Skeletal muscle satellite cell (primary cell): ENCODE measurements at regions not wholly inside any gene's neighbourhood (a gene's known extent, or its start where the extent isn't known, plus 50 kb on each side); places are given as distances from the start of the nearest gene placed in this dataset.

ENCODE experiments used
- H3K27me3 ChIP-seq: 2 replicates; pipeline ENCODE4 v1.7.0; 2013; ENCODE audit warnings: low read length; ENCODE audit not compliant: control insufficient read depth, insufficient read depth
- H3K36me3 ChIP-seq: 2 replicates; pipeline ENCODE4 v1.7.0; 2013; ENCODE audit warnings: mild to moderate bottlenecking, control low read depth, low read length; ENCODE audit not compliant: insufficient read depth
- H3K4me1 ChIP-seq: 2 replicates; pipeline ENCODE4 v1.7.0; 2013; ENCODE audit warnings: low read length; ENCODE audit not compliant: control insufficient read depth, insufficient read depth
- H3K4me2 ChIP-seq: 2 replicates; pipeline ENCODE4 v1.7.0; 2013; ENCODE audit warnings: mild to moderate bottlenecking, low read length
- H3K4me3 ChIP-seq: 2 replicates; pipeline ENCODE4 v1.7.0; 2013; ENCODE audit warnings: low read length
- H3K9ac ChIP-seq: 2 replicates; pipeline ENCODE4 v1.7.0; 2013; ENCODE audit warnings: mild to moderate bottlenecking, low read depth, low read length, moderate library complexity
- H3K9me3 ChIP-seq: replicated peaks from 2 replicates; pipeline ENCODE4 v1.7.0; 2013; ENCODE audit warnings: mild to moderate bottlenecking, control low read depth, low read length

- H3K27me3 ChIP-seq: no peaks in the 10 kb centered on the region
- H3K4me1 ChIP-seq: peaks cover 52% of the 10 kb centered on the region
Measured at GRCh38 chr5:93072831-93073459, 508.1 kb downstream of the NR2F1-AS1 start.

GRCh38 chr5:93071710-93072109, 509.3 kb downstream of the NR2F1-AS1 start:
- H3K9ac ChIP-seq: no peak overlapping the region
- H3K4me2 ChIP-seq: no peak overlapping the region
- H3K27me3 ChIP-seq: no peaks in the 10 kb centered on the region
- no peaks in the 10 kb centered on the region for H3K9me3 ChIP-seq
- peaks cover 39% of the 10 kb centered on the region for H3K4me1 ChIP-seq
- H3K4me3 ChIP-seq: no peak overlapping the region
- no peaks in the 10 kb centered on the region for H3K36me3 ChIP-seq

More at GRCh38 chr5:93072831-93073459, 508.1 kb downstream of the NR2F1-AS1 start:
- no peaks in the 10 kb centered on the region for H3K9me3 ChIP-seq
- no peaks in the 10 kb centered on the region for H3K36me3 ChIP-seq
- H3K4me2 ChIP-seq: no peak overlapping the region
- H3K9ac ChIP-seq: peak overlapping the region; percentile 42
- H3K4me3 ChIP-seq: peak overlapping the region; percentile 8

- H3K9ac ChIP-seq: no peak overlapping the region
- H3K4me1 ChIP-seq: peaks cover 32% of the 10 kb centered on the region
- H3K9me3 ChIP-seq: no peaks in the 10 kb centered on the region
- H3K36me3 ChIP-seq: no peaks in the 10 kb centered on the region
- no peaks in the 10 kb centered on the region for H3K27me3 ChIP-seq
- H3K4me2 ChIP-seq: no peak overlapping the region
- H3K4me3 ChIP-seq: no peak overlapping the region
Measured at GRCh38 chr5:93070938-93071337, 510.1 kb downstream of the NR2F1-AS1 start.

- Histone ChIP-seq H3K4me3 (no peak overlapping the region), H3K36me3 (no peaks in the 10 kb centered on the region), H3K9ac (no peak overlapping the region), H3K27me3 (no peaks in the 10 kb centered on the region), H3K4me2 (no peak overlapping the region), H3K9me3 (no peaks in the 10 kb centered on the region), H3K4me1 (peaks cover 20% of the 10 kb centered on the region)
Measured at GRCh38 chr5:93069276-93069675, 511.7 kb downstream of the NR2F1-AS1 start.

GRCh38 chr5:93062548-93062947, 518.5 kb downstream of the NR2F1-AS1 start:
- no peak overlapping the region for H3K4me2 ChIP-seq
- H3K9ac ChIP-seq: no peak overlapping the region
- H3K27me3 ChIP-seq: no peaks in the 10 kb centered on the region
- no peaks in the 10 kb centered on the region for H3K9me3 ChIP-seq
- no peak overlapping the region for H3K4me3 ChIP-seq
- H3K36me3 ChIP-seq: no peaks in the 10 kb centered on the region
- peaks cover 14% of the 10 kb centered on the region for H3K4me1 ChIP-seq

GRCh38 chr5:93058309-93058708, 522.7 kb downstream of the NR2F1-AS1 start:
- H3K4me1 ChIP-seq: peaks cover 28% of the 10 kb centered on the region
- no peaks in the 10 kb centered on the region for H3K27me3 ChIP-seq
- H3K4me2 ChIP-seq: peak overlapping the region; percentile 26
- H3K36me3 ChIP-seq: no peaks in the 10 kb centered on the region
- H3K9me3 ChIP-seq: no peaks in the 10 kb centered on the region
- H3K9ac ChIP-seq: no peak overlapping the region
- no peak overlapping the region for H3K4me3 ChIP-seq

- Histone ChIP-seq H3K4me1 (peaks cover 28% of the 10 kb centered on the region), H3K9ac (no peak overlapping the region), H3K27me3 (no peaks in the 10 kb centered on the region)
Measured at GRCh38 chr5:93057311-93057710, 523.7 kb downstream of the NR2F1-AS1 start.

GRCh38 chr5:93055971-93056370, 525.0 kb downstream of the NR2F1-AS1 start:
- no peaks in the 10 kb centered on the region for H3K27me3 ChIP-seq
- no peak overlapping the region for H3K4me2 ChIP-seq
- H3K4me3 ChIP-seq: no peak overlapping the region
- H3K9me3 ChIP-seq: no peaks in the 10 kb centered on the region
- H3K4me1 ChIP-seq: peaks cover 28% of the 10 kb centered on the region
- no peak overlapping the region for H3K9ac ChIP-seq
- no peaks in the 10 kb centered on the region for H3K36me3 ChIP-seq

More at GRCh38 chr5:93057311-93057710, 523.7 kb downstream of the NR2F1-AS1 start:
- Histone ChIP-seq H3K9me3 (no peaks in the 10 kb centered on the region), H3K36me3 (no peaks in the 10 kb centered on the region), H3K4me3 (no peak overlapping the region), H3K4me2 (no peak overlapping the region)

- H3K27me3 ChIP-seq: no peaks in the 10 kb centered on the region
- no peak overlapping the region for H3K4me3 ChIP-seq
- no peak overlapping the region for H3K9ac ChIP-seq
- H3K4me1 ChIP-seq: peaks cover 28% of the 10 kb centered on the region
- no peaks in the 10 kb centered on the region for H3K9me3 ChIP-seq
- H3K36me3 ChIP-seq: no peaks in the 10 kb centered on the region
- no peak overlapping the region for H3K4me2 ChIP-seq
Measured at GRCh38 chr5:93055561-93055960, 525.5 kb downstream of the NR2F1-AS1 start.

GRCh38 chr5:93054424-93055163, 526.4 kb downstream of the NR2F1-AS1 start:
- Histone ChIP-seq H3K27me3 (no peaks in the 10 kb centered on the region), H3K36me3 (no peaks in the 10 kb centered on the region), H3K9me3 (no peaks in the 10 kb centered on the region), H3K4me2 (no peak overlapping the region), H3K4me1 (peaks cover 28% of the 10 kb centered on the region), H3K4me3 (no peak overlapping the region), H3K9ac (no peak overlapping the region)

- no peaks in the 10 kb centered on the region for H3K9me3 ChIP-seq
- no peaks in the 10 kb centered on the region for H3K27me3 ChIP-seq
- no peak overlapping the region for H3K4me3 ChIP-seq
- no peaks in the 10 kb centered on the region for H3K36me3 ChIP-seq
- H3K4me2 ChIP-seq: no peak overlapping the region
- H3K9ac ChIP-seq: no peak overlapping the region
- peaks cover 24% of the 10 kb centered on the region for H3K4me1 ChIP-seq
Measured at GRCh38 chr5:93053825-93054224, 527.2 kb downstream of the NR2F1-AS1 start.

- Histone ChIP-seq H3K4me1 (peaks cover 1% of the 10 kb centered on the region), H3K36me3 (no peaks in the 10 kb centered on the region), H3K4me3 (no peak overlapping the region), H3K4me2 (no peak overlapping the region), H3K27me3 (no peaks in the 10 kb centered on the region), H3K9ac (no peak overlapping the region), H3K9me3 (no peaks in the 10 kb centered on the region)
Measured at GRCh38 chr5:93048858-93049257, 532.2 kb downstream of the NR2F1-AS1 start.
